ENCODE measurements at regions not wholly inside any gene's neighbourhood (a gene's known extent, or its start where the extent isn't known, plus 50 kb on each side); places are given as distances from the start of the nearest gene placed in this dataset.

- no peak for DNase-seq (ENCODE audit: low spot score)
Measured at GRCh38 chr2:128436479-128437203, 118.0 kb upstream of the HS6ST1 start.

- DNase-seq (ENCODE audit: low spot score), result no peak
Measured at GRCh38 chr2:128437204-128437565, 118.5 kb upstream of the HS6ST1 start.

GRCh38 chr2:128438091-128438490 is 119.4 kb upstream of the HS6ST1 start:
- DNase-seq (ENCODE audit: low spot score), result no peak

GRCh38 chr2:128438586-128438985 is 119.9 kb upstream of the HS6ST1 start:
- DNase-seq (ENCODE audit: low spot score), result no peak

- no peak for DNase-seq (ENCODE audit: low spot score)
Measured at GRCh38 chr2:128439031-128439790, 120.5 kb upstream of the HS6ST1 start.

GRCh38 chr2:128439791-128440665 is 121.4 kb upstream of the HS6ST1 start:
- no peak for DNase-seq (ENCODE audit: low spot score)

GRCh38 chr2:128440666-128441340 is 122.1 kb upstream of the HS6ST1 start:
- DNase-seq (ENCODE audit: low spot score), result no peak

GRCh38 chr2:128441341-128442052 is 122.8 kb upstream of the HS6ST1 start:
- no peak for DNase-seq (ENCODE audit: low spot score)

- DNase-seq (ENCODE audit: low spot score), result no peak
Measured at GRCh38 chr2:128442053-128442751, 123.5 kb upstream of the HS6ST1 start.

- DNase-seq (ENCODE audit: low spot score), result no peak
Measured at GRCh38 chr2:128442891-128443302, 124.2 kb upstream of the HS6ST1 start.

GRCh38 chr2:128444121-128444771 is 125.6 kb upstream of the HS6ST1 start:
- no peak for DNase-seq (ENCODE audit: low spot score)

GRCh38 chr2:128444816-128445522 is 126.3 kb upstream of the HS6ST1 start:
- no peak for DNase-seq (ENCODE audit: low spot score)

GRCh38 chr2:128445523-128445900 is 126.8 kb upstream of the HS6ST1 start:
- no peak for DNase-seq (ENCODE audit: low spot score)

GRCh38 chr2:128446049-128446873 is 127.6 kb upstream of the HS6ST1 start:
- no peak for DNase-seq (ENCODE audit: low spot score)

GRCh38 chr2:128446874-128447537 is 128.3 kb upstream of the HS6ST1 start:
- DNase-seq (ENCODE audit: low spot score), result no peak

GRCh38 chr2:128447538-128447995 is 128.9 kb upstream of the HS6ST1 start:
- DNase-seq (ENCODE audit: low spot score), result no peak
